Testis (tissue), 2 donors: ENCODE measurements at regions not wholly inside any gene's neighbourhood (a gene's known extent, or its start where the extent isn't known, plus 50 kb on each side); places are given as distances from the start of the nearest gene placed in this dataset.

Experiments used
- POLR2A ChIP-seq: fragments of 450-650 bp; IDR thresholded peaks from one replicate; pipeline ENCODE4 v1.6.1; 2017; ENCODE audit warnings: antibody characterized with exemption, mild to moderate bottlenecking, moderate library complexity
- TF ChIP-seq, protein P1 (sequence below), 3 experiments: fragments of 450-650 bp in 2 of 3; fragments of 200-600 bp in 1 of 3; sonication (generic) in 1 of 3; IDR thresholded peaks; one replicate each; pipeline ENCODE4 v1.5.1; 2016 to 2019; ENCODE audit warnings: antibody characterized with exemption in 3 of 3, mild to moderate bottlenecking in 2 of 3, moderate library complexity in 1 of 3

DNA sequence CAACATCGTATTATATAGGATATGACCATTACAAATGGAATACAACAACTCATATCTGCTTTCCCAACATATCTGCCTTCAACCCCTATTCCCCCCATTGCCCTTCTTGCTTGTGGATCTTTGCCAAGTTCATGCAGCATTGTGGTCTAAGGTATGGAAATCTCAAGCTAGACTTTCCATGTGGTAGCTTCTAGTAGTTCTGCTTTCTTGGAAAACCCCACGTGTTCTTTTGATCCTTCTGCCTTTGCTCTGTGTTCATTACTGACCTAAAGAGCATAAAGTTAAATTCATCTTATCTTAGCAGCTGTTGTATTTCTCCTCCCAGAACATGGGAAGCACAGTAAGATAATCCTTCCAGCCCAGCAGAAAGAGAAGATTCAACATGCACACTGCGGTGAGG lies 202.0 kb upstream of the SALL1 start:
- TF ChIP-seq, protein P1, sequence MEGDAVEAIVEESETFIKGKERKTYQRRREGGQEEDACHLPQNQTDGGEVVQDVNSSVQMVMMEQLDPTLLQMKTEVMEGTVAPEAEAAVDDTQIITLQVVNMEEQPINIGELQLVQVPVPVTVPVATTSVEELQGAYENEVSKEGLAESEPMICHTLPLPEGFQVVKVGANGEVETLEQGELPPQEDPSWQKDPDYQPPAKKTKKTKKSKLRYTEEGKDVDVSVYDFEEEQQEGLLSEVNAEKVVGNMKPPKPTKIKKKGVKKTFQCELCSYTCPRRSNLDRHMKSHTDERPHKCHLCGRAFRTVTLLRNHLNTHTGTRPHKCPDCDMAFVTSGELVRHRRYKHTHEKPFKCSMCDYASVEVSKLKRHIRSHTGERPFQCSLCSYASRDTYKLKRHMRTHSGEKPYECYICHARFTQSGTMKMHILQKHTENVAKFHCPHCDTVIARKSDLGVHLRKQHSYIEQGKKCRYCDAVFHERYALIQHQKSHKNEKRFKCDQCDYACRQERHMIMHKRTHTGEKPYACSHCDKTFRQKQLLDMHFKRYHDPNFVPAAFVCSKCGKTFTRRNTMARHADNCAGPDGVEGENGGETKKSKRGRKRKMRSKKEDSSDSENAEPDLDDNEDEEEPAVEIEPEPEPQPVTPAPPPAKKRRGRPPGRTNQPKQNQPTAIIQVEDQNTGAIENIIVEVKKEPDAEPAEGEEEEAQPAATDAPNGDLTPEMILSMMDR (IDR thresholded peaks at IDR 0.05), result no peak
- TF ChIP-seq POLR2A, result no peak
